ENCODE measurements at regions not wholly inside any gene's neighbourhood (a gene's known extent, or its start where the extent isn't known, plus 50 kb on each side); places are given as distances from the start of the nearest gene placed in this dataset.

DNA sequence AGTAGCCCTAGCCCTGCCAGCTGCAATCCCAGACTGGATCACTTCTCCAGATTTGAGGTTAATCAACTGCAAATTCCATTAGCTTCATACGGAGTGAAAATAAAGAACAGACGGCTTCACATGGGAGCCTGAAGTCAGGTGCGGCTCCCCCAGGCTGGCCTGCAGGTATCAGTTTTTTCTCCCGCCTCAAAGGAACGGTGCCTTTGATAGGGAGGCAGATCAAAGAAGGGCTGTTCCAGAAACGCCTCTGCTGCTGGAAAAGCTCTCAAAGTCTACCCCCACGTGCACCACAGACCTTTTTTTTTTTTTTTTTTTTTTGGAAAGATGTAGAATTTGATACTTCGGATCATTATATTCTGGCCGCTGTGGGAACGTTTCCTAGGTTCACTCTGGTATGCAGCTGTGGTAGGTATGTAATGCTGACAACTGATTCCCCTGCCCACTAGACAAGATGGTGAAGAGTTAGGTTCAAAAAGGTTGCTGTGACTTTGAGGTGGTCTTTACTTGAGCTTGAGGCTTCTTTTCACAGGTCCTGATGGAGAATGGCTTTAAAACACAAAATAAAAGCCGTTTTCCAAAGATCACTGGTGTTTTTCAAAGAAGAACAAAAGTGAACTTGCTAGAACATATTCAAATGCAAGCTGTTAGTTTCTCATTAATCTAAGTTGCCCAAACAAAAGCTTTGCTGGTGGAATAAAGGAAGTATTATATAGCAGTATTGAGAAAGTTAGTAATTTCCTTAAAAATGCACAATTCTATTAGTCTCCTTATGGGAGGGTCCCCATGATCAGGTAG, 189.0 kb upstream of the NFIA start:
- Histone ChIP-seq H3K36me3 (ENCODE audit: control insufficient read depth in 2 of 2, insufficient read depth in 2 of 2, low read length in 1 of 2) (no peaks in the 10 kb centered on the region), H3K27ac (ENCODE audit: low read depth in 1 of 2, low read length in 1 of 2) (no peak overlapping the region), H3K4me1 (ENCODE audit: control insufficient read depth in 2 of 2, insufficient read depth in 2 of 2, low read length in 2 of 2) (no peaks in the 10 kb centered on the region), H3K27me3 (ENCODE audit: control insufficient read depth in 2 of 2, insufficient read depth in 1 of 2, low read length in 1 of 2) (no peaks in the 10 kb centered on the region), H3K4me3 (ENCODE audit: low read length in 2 of 2) (no peak overlapping the region), H3K9me3 (ENCODE audit: control insufficient read depth in 2 of 2, insufficient read depth in 1 of 2, low read length in 1 of 2) (no peaks in the 10 kb centered on the region)
- WGBS: 88% methylated on average over 11 of the region's 11 CpGs
- no peak for DNase-seq (ENCODE audit: low read depth in 6 of 9, low spot score in 9 of 9)

DNA sequence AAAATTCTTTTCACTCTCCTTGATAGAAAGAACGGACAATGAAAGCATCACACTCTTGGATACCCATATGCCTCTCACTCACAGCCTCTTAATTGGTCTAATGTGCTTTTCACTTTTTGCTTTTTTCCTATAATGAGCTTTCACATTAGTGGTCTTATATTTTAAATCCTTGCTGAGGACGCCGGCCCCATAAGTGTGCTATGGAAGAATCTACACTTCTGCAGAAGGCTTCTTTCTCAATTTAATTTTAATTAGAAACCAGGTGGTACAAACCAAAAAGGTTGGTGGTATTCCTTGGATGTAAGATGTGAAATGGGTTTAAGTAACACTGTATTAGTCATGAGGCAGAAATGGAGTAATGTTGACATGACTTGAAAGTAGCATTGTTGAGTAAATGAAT, 190.6 kb upstream of the NFIA start:
- DNase-seq (ENCODE audit: low read depth in 6 of 9, low spot score in 9 of 9): no peak
- Histone ChIP-seq H3K27me3 (ENCODE audit: control insufficient read depth in 2 of 2, insufficient read depth in 1 of 2, low read length in 1 of 2) (no peaks in the 10 kb centered on the region), H3K36me3 (ENCODE audit: control insufficient read depth in 2 of 2, insufficient read depth in 2 of 2, low read length in 1 of 2) (no peaks in the 10 kb centered on the region), H3K4me3 (ENCODE audit: low read length in 2 of 2) (no peak overlapping the region), H3K27ac (ENCODE audit: low read depth in 1 of 2, low read length in 1 of 2) (no peak overlapping the region), H3K9me3 (ENCODE audit: control insufficient read depth in 2 of 2, insufficient read depth in 1 of 2, low read length in 1 of 2) (no peaks in the 10 kb centered on the region), H3K4me1 (ENCODE audit: control insufficient read depth in 2 of 2, insufficient read depth in 2 of 2, low read length in 2 of 2) (no peaks in the 10 kb centered on the region)
- 97% methylated on average over 3 of the region's 3 CpGs for WGBS

DNA sequence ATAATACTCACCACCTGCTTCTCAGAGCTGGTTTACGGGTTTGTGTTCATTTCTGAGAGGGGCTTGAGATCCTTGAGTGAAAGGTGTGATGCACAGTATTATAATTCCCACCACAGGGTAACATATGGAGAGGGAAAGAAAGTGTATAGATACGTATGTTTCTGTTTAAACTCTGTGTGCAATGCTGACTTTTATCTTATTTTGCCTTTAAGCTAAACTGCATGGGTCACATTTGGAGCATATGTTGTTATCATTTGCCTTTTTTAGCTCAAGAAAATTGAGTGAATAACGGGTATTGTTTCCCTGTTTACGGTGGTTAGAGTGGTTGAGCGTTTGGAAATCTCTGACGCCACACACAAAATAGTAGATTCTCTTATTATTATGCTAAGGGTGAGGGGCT, 191.1 kb upstream of the NFIA start:
- H3K27me3 ChIP-seq (ENCODE audit: control insufficient read depth in 2 of 2, insufficient read depth in 1 of 2, low read length in 1 of 2): no peaks in the 10 kb centered on the region
- DNase-seq (ENCODE audit: low read depth in 6 of 9, low spot score in 9 of 9): no peak
- H3K4me1 ChIP-seq (ENCODE audit: control insufficient read depth in 2 of 2, insufficient read depth in 2 of 2, low read length in 2 of 2): no peaks in the 10 kb centered on the region
- WGBS: 96% methylated on average over 6 of the region's 6 CpGs
- no peak overlapping the region for H3K4me3 ChIP-seq (ENCODE audit: low read length in 2 of 2)
- H3K36me3 ChIP-seq (ENCODE audit: control insufficient read depth in 2 of 2, insufficient read depth in 2 of 2, low read length in 1 of 2): no peaks in the 10 kb centered on the region
- no peak overlapping the region for H3K27ac ChIP-seq (ENCODE audit: low read depth in 1 of 2, low read length in 1 of 2)
- no peaks in the 10 kb centered on the region for H3K9me3 ChIP-seq (ENCODE audit: control insufficient read depth in 2 of 2, insufficient read depth in 1 of 2, low read length in 1 of 2)

- Histone ChIP-seq H3K9me3 (ENCODE audit: control insufficient read depth in 2 of 2, insufficient read depth in 1 of 2, low read length in 1 of 2) (no peaks in the 10 kb centered on the region), H3K36me3 (ENCODE audit: control insufficient read depth in 2 of 2, insufficient read depth in 2 of 2, low read length in 1 of 2) (no peaks in the 10 kb centered on the region), H3K27ac (ENCODE audit: low read depth in 1 of 2, low read length in 1 of 2) (no peak overlapping the region), H3K4me1 (ENCODE audit: control insufficient read depth in 2 of 2, insufficient read depth in 2 of 2, low read length in 2 of 2) (no peaks in the 10 kb centered on the region), H3K27me3 (ENCODE audit: control insufficient read depth in 2 of 2, insufficient read depth in 1 of 2, low read length in 1 of 2) (no peaks in the 10 kb centered on the region), H3K4me3 (ENCODE audit: low read length in 2 of 2) (no peak overlapping the region)
- no peak for DNase-seq (ENCODE audit: low read depth in 6 of 9, low spot score in 9 of 9)
Observed at GRCh38 chr1:60890664-60891063, 191.7 kb upstream of the NFIA start.

DNA sequence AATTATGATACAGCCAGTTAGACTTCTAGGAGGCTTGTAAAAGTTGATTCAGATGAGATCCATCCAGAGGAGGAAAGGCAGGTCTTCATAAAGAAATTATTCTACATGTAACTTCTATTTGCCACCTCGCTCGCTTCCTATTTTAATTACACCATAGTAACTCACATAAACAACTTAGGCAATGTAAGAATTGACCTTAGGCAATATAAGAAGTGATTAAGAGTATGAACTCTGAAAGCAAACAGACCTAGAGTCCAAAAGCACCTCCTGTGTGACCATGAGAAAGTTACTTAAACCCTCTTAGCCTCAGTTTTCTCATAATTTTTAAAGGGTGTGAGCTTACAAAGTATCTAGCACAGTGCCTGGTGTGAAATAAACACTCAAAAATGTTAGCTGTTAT, 192.7 kb upstream of the NFIA start:
- H3K4me3 ChIP-seq (ENCODE audit: low read length in 2 of 2): no peak overlapping the region
- 97% methylated on average over 2 of the region's 2 CpGs for WGBS
- no peaks in the 10 kb centered on the region for H3K9me3 ChIP-seq (ENCODE audit: control insufficient read depth in 2 of 2, insufficient read depth in 1 of 2, low read length in 1 of 2)
- no peaks in the 10 kb centered on the region for H3K27me3 ChIP-seq (ENCODE audit: control insufficient read depth in 2 of 2, insufficient read depth in 1 of 2, low read length in 1 of 2)
- no peaks in the 10 kb centered on the region for H3K4me1 ChIP-seq (ENCODE audit: control insufficient read depth in 2 of 2, insufficient read depth in 2 of 2, low read length in 2 of 2)
- H3K36me3 ChIP-seq (ENCODE audit: control insufficient read depth in 2 of 2, insufficient read depth in 2 of 2, low read length in 1 of 2): no peaks in the 10 kb centered on the region
- no peak for DNase-seq (ENCODE audit: low read depth in 6 of 9, low spot score in 9 of 9)
- H3K27ac ChIP-seq (ENCODE audit: low read depth in 1 of 2, low read length in 1 of 2): no peak overlapping the region

DNA sequence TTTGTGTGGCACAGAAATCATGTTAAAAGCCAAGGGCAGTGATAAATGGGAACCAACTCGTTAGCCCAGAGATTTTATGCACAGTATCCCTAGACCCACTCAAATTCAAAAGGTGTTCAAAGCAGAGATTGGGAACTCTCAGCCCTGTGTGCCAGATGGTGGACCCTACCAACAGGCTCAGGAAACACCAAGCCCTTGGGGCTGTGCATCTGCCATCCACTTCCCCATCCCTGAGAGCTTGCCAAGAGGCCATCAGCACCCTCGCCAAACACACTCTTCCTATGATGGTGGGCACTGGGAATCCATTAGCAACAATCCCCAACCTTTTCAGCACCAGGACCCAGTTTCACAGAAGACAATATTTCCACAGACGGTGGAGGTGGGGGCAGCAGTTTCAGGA, 194.2 kb upstream of the NFIA start:
- whole genome bisulfite sequencing: 94% methylated on average over 3 of the region's 3 CpGs
- no peak for DNase-seq (ENCODE audit: low read depth in 6 of 9, low spot score in 9 of 9)
- no peaks in the 10 kb centered on the region for H3K27me3 ChIP-seq (ENCODE audit: control insufficient read depth in 2 of 2, insufficient read depth in 1 of 2, low read length in 1 of 2)
- no peaks in the 10 kb centered on the region for H3K36me3 ChIP-seq (ENCODE audit: control insufficient read depth in 2 of 2, insufficient read depth in 2 of 2, low read length in 1 of 2)
- no peaks in the 10 kb centered on the region for H3K9me3 ChIP-seq (ENCODE audit: control insufficient read depth in 2 of 2, insufficient read depth in 1 of 2, low read length in 1 of 2)
- H3K4me3 ChIP-seq (ENCODE audit: low read length in 2 of 2): no peak overlapping the region
- no peak overlapping the region for H3K27ac ChIP-seq (ENCODE audit: low read depth in 1 of 2, low read length in 1 of 2)
- no peaks in the 10 kb centered on the region for H3K4me1 ChIP-seq (ENCODE audit: control insufficient read depth in 2 of 2, insufficient read depth in 2 of 2, low read length in 2 of 2)

- DNase-seq (ENCODE audit: low read depth in 6 of 9, low spot score in 9 of 9): no peak
- Histone ChIP-seq H3K4me3 (ENCODE audit: low read length in 2 of 2) (no peak overlapping the region), H3K27ac (ENCODE audit: low read depth in 1 of 2, low read length in 1 of 2) (no peak overlapping the region), H3K27me3 (ENCODE audit: control insufficient read depth in 2 of 2, insufficient read depth in 1 of 2, low read length in 1 of 2) (no peaks in the 10 kb centered on the region), H3K4me1 (ENCODE audit: control insufficient read depth in 2 of 2, insufficient read depth in 2 of 2, low read length in 2 of 2) (no peaks in the 10 kb centered on the region), H3K9me3 (ENCODE audit: control insufficient read depth in 2 of 2, insufficient read depth in 1 of 2, low read length in 1 of 2) (no peaks in the 10 kb centered on the region), H3K36me3 (ENCODE audit: control insufficient read depth in 2 of 2, insufficient read depth in 2 of 2, low read length in 1 of 2) (no peaks in the 10 kb centered on the region)
- WGBS: 86% methylated on average over 6 of the region's 6 CpGs
Observed at GRCh38 chr1:60886793-60887331, 195.5 kb upstream of the NFIA start.

DNA sequence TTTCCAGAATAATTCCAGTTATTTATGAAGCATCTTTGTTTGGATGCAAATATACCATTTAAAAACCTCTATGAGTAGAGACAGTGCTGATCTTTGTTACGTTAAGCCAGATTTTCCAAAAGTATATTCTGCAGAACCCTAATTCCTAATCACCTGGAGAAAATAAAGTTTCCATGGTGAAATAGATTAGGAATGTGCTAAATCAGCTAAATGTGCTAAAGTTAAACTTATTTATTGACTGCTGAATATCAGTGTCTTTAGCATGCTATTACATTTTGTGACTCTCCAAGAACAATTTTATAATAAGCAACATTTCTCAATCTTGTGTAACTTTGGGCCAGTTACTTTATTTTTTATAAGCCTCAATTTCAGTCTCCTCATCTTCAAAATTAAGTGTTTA, 196.3 kb upstream of the NFIA start:
- H3K36me3 ChIP-seq (ENCODE audit: control insufficient read depth in 2 of 2, insufficient read depth in 2 of 2, low read length in 1 of 2): no peaks in the 10 kb centered on the region
- no peaks in the 10 kb centered on the region for H3K4me1 ChIP-seq (ENCODE audit: control insufficient read depth in 2 of 2, insufficient read depth in 2 of 2, low read length in 2 of 2)
- WGBS: 98% methylated on average over 1 of the region's 1 CpG
- no peaks in the 10 kb centered on the region for H3K27me3 ChIP-seq (ENCODE audit: control insufficient read depth in 2 of 2, insufficient read depth in 1 of 2, low read length in 1 of 2)
- no peaks in the 10 kb centered on the region for H3K9me3 ChIP-seq (ENCODE audit: control insufficient read depth in 2 of 2, insufficient read depth in 1 of 2, low read length in 1 of 2)
- no peak overlapping the region for H3K27ac ChIP-seq (ENCODE audit: low read depth in 1 of 2, low read length in 1 of 2)
- no peak for DNase-seq (ENCODE audit: low read depth in 6 of 9, low spot score in 9 of 9)
- H3K4me3 ChIP-seq (ENCODE audit: low read length in 2 of 2): no peak overlapping the region

GRCh38 chr1:60880202-60880601, 202.2 kb upstream of the NFIA start:
- Histone ChIP-seq H3K9me3 (ENCODE audit: control insufficient read depth in 2 of 2, insufficient read depth in 1 of 2, low read length in 1 of 2) (no peaks in the 10 kb centered on the region), H3K36me3 (ENCODE audit: control insufficient read depth in 2 of 2, insufficient read depth in 2 of 2, low read length in 1 of 2) (no peaks in the 10 kb centered on the region), H3K4me1 (ENCODE audit: control insufficient read depth in 2 of 2, insufficient read depth in 2 of 2, low read length in 2 of 2) (no peaks in the 10 kb centered on the region), H3K27ac (ENCODE audit: low read depth in 1 of 2, low read length in 1 of 2) (no peak overlapping the region), H3K4me3 (ENCODE audit: low read length in 2 of 2) (no peak overlapping the region), H3K27me3 (ENCODE audit: control insufficient read depth in 2 of 2, insufficient read depth in 1 of 2, low read length in 1 of 2) (no peaks in the 10 kb centered on the region)
- DNase-seq (ENCODE audit: low read depth in 6 of 9, low spot score in 9 of 9): no peak
- WGBS: 99% methylated on average over 2 of the region's 2 CpGs

Data from thymus (tissue), 11 donors.